GM12878 (cell line): ENCODE measurements at regions not wholly inside any gene's neighbourhood (a gene's known extent, or its start where the extent isn't known, plus 50 kb on each side); places are given as distances from the start of the nearest gene placed in this dataset.

ENCODE experiments used
- ATAC-seq: fragments of 200-7000 bp; cut with Tn5 transposase; 3 replicates; pipeline ENCODE4 v1.9.1; 2020; ENCODE audit warnings: mild to moderate bottlenecking, moderate library complexity
- BruUV-seq: library from RNA; stranded (reverse); fragments of 400-500 nt; replicated peaks from 2 replicates; lab custom pipeline; 2021; lab: Mats Ljungman, UMichigan
- CTCF ChIA-PET: fragments of 300-600 bp; sonication (Branson Sonifier 250); formaldehyde crosslinking; extraction: SDS; loops from one replicate; lab custom pipeline; 2021; ENCODE audit warnings: inconsistent platforms; lab: Yijun Ruan, JAX
- POLR2A ChIA-PET: fragments of 350-600 bp; formaldehyde crosslinking; extraction: SDS; loops from one replicate; lab custom pipeline; 2021; ENCODE audit warnings: inconsistent platforms; lab: Charles Lee
- RAD21 ChIA-PET: fragments of 300-600 bp; sonication (Branson Sonifier 250); formaldehyde crosslinking; loops from one replicate; lab custom pipeline; 2023; ENCODE audit warnings: antibody characterized with exemption; ENCODE audit not compliant: unreplicated experiment; lab: Charles Lee
- SMC1A ChIA-PET: fragments of 300-600 bp; sonication (Branson Sonifier 250); formaldehyde crosslinking; loops from one replicate; lab custom pipeline; 2023; ENCODE audit not compliant: unreplicated experiment, uncharacterized antibody; lab: Charles Lee
- DNase-seq: peaks from one replicate; pipeline ENCODE4 v3.0.0-alpha.2; 2011; ENCODE audit warnings: low read depth, low spot score
- FAIRE-seq: peaks from 3 replicates; lab custom pipeline; 2011; peaks lifted over from hg19 to GRCh38; lab: Jason Lieb, UNC
- H2AFZ ChIP-seq: 2 replicates; pipeline ENCODE4 v1.6.0; 2011; ENCODE audit warnings: low read depth, low read length, control low read depth; ENCODE audit not compliant: control insufficient read depth
- H3K27ac ChIP-seq: 2 replicates; pipeline ENCODE4 v1.5.1; 2011; ENCODE audit warnings: control low read depth; ENCODE audit not compliant: control insufficient read depth, insufficient read depth
- H3K27me3 ChIP-seq, 2 experiments: replicated peaks in 1 of 2; 2 replicates each; pipeline versions ENCODE4 v1.6.0 to v1.6.1; 2011; ENCODE audit warnings: low read length in 1 of 2; ENCODE audit not compliant: control insufficient read depth in 2 of 2, insufficient read depth in 2 of 2
- H3K36me3 ChIP-seq, 2 experiments: 2 replicates each; pipeline ENCODE4 v1.5.1; 2011; ENCODE audit warnings: low read length in 1 of 2; ENCODE audit not compliant: control insufficient read depth in 2 of 2, insufficient read depth in 2 of 2
- H3K4me1 ChIP-seq: 2 replicates; pipeline ENCODE4 v1.6.1; 2011; ENCODE audit warnings: mild to moderate bottlenecking, low read length, moderate library complexity, mixed read lengths; ENCODE audit not compliant: control insufficient read depth, insufficient read depth
- H3K4me2 ChIP-seq: 2 replicates; pipeline ENCODE4 v1.6.0; 2011; ENCODE audit warnings: control low read depth; ENCODE audit not compliant: control insufficient read depth, insufficient read depth
- H3K4me3 ChIP-seq: fragments of 200-600 bp; sonication (generic); 2 replicates; pipeline ENCODE4 v1.5.1; 2016
- H3K79me2 ChIP-seq: 2 replicates; pipeline ENCODE4 v1.6.0; 2011; ENCODE audit warnings: low read length; ENCODE audit not compliant: control insufficient read depth, insufficient read depth
- H3K9ac ChIP-seq: 2 replicates; pipeline ENCODE4 v1.8.0; 2011; ENCODE audit warnings: low read length, control low read depth, mixed read lengths; ENCODE audit not compliant: control insufficient read depth, insufficient read depth
- H3K9me3 ChIP-seq: replicated peaks from 3 replicates; pipeline ENCODE4 v1.5.1; 2011; ENCODE audit warnings: mild to moderate bottlenecking, low read length; ENCODE audit not compliant: control insufficient read depth, insufficient read depth
- H4K20me1 ChIP-seq: 2 replicates; pipeline ENCODE4 v1.6.0; 2011; ENCODE audit not compliant: control insufficient read depth, insufficient read depth
- ASH2L ChIP-seq: fragments of 300-600, 200-600 bp; sonication (generic); IDR thresholded peaks from 2 replicates; pipeline ENCODE4 v1.6.1; 2017; ENCODE audit warnings: low read depth, mild to moderate bottlenecking, borderline replicate concordance
- CBFB ChIP-seq: IDR thresholded peaks from 2 replicates; pipeline ENCODE4 v1.6.1; 2016; ENCODE audit warnings: antibody characterized with exemption, low read depth
- CHD2 ChIP-seq: IDR thresholded peaks from 2 replicates; pipeline ENCODE4 v1.6.1; 2011; ENCODE audit warnings: low read depth, low read length, improper control_type of control experiment, borderline replicate concordance
- DPF2 ChIP-seq: fragments of 450-650 bp; IDR thresholded peaks from 2 replicates; pipeline ENCODE4 v1.6.1; 2017; ENCODE audit warnings: mild to moderate bottlenecking
- EP300 ChIP-seq, 2 experiments: fragments of 150-350 bp in 1 of 2; IDR thresholded peaks; 2 replicates each; pipeline ENCODE4 v1.6.1; 2011 to 2012; ENCODE audit warnings: low read depth in 2 of 2, low read length in 2 of 2, borderline replicate concordance in 1 of 2, improper control_type of control experiment in 1 of 2, inconsistent platforms in 1 of 2; ENCODE audit not compliant: control insufficient read depth in 1 of 2
- GATAD2B ChIP-seq: fragments of 450-650 bp; conservative IDR thresholded peaks from 2 replicates; pipeline ENCODE4 v1.6.1; 2017; ENCODE audit warnings: low read depth, mild to moderate bottlenecking, moderate library complexity
- HCFC1 ChIP-seq: fragments of 150-350 bp; IDR thresholded peaks from 2 replicates; pipeline ENCODE4 v1.6.1; 2014; ENCODE audit warnings: low read length
- KAT2A ChIP-seq: conservative IDR thresholded peaks from 2 replicates; pipeline ENCODE4 v1.6.1; 2011; ENCODE audit warnings: low read depth, low read length; ENCODE audit not compliant: control insufficient read depth
- KDM1A ChIP-seq: fragments of 200-600 bp; sonication (generic); IDR thresholded peaks from 2 replicates; pipeline ENCODE4 v1.6.1; 2016; ENCODE audit warnings: borderline replicate concordance
- MEF2B ChIP-seq: fragments of 450-650 bp; IDR thresholded peaks from 2 replicates; pipeline ENCODE4 v1.6.1; 2018; ENCODE audit warnings: mild to moderate bottlenecking, moderate library complexity; ENCODE audit not compliant: partially characterized antibody, poor library complexity, severe bottlenecking
- NR2F1 ChIP-seq: fragments of 450-650 bp; conservative IDR thresholded peaks from 2 replicates; pipeline ENCODE4 v1.6.1; 2017; ENCODE audit warnings: mild to moderate bottlenecking
- POLR2AphosphoS2 ChIP-seq: IDR thresholded peaks from 2 replicates; pipeline ENCODE4 v1.6.1; 2011; ENCODE audit warnings: low read depth, mild to moderate bottlenecking, low read length, improper control_type of control experiment, moderate library complexity
- RELA ChIP-seq: fragments of 450-650 bp; IDR thresholded peaks from 2 replicates; pipeline ENCODE4 v1.8.0; 2014; ENCODE audit warnings: borderline replicate concordance; ENCODE audit not compliant: partially characterized antibody
- RFX5 ChIP-seq: IDR thresholded peaks from 2 replicates; pipeline ENCODE4 v1.6.1; 2011; ENCODE audit warnings: low read depth, low read length, improper control_type of control experiment
- SMC3 ChIP-seq: IDR thresholded peaks from 2 replicates; pipeline ENCODE4 v1.6.1; 2011; ENCODE audit warnings: low read length, improper control_type of control experiment, borderline replicate concordance
- TCF7 ChIP-seq: IDR thresholded peaks from 2 replicates; pipeline ENCODE4 v1.6.1; 2014; ENCODE audit warnings: antibody characterized with exemption, borderline replicate concordance
- ZNF622 ChIP-seq: fragments of 450-650 bp; IDR thresholded peaks from 2 replicates; pipeline ENCODE4 v1.6.1; 2017; ENCODE audit warnings: mild to moderate bottlenecking, inconsistent platforms
- ZSCAN29 ChIP-seq: fragments of 450-650 bp; IDR thresholded peaks from 2 replicates; pipeline ENCODE4 v1.6.1; 2017; ENCODE audit warnings: mild to moderate bottlenecking, moderate library complexity
- WGBS: methylation state at CpG from one replicate; pipeline ENCODE4 v1.1.6; 2016; ENCODE audit warnings: low lambda C conversion rate; ENCODE audit not compliant: insufficient replicate concordance, insufficient coverage; ENCODE audit errors: missing lambda C conversion rate; 5-methylcytosine and 5-hydroxymethylcytosine counted together
- in situ Hi-C: fragments of 300-500 bp; cut with MboI; formaldehyde crosslinking; loops from 9 replicates; pipeline ENCODE4 v1.14.3; 2018; ENCODE audit warnings: mixed read lengths
- intact Hi-C: fragments of 100-400 bp; cut with micrococcal nuclease; formaldehyde crosslinking; loops from one replicate; pipeline ENCODE4 v1.14.2; 2022; ENCODE audit not compliant: unreplicated experiment
- TF ChIP-seq, protein P1 (sequence below): fragments of 450-650 bp; IDR thresholded peaks from 2 replicates; pipeline ENCODE4 v1.6.1; 2017; ENCODE audit warnings: borderline replicate concordance
- TF ChIP-seq, protein P2 (sequence below): fragments of 450-650 bp; IDR thresholded peaks from 2 replicates; pipeline ENCODE4 v1.6.1; 2017; ENCODE audit warnings: mild to moderate bottlenecking, moderate library complexity

DNA sequence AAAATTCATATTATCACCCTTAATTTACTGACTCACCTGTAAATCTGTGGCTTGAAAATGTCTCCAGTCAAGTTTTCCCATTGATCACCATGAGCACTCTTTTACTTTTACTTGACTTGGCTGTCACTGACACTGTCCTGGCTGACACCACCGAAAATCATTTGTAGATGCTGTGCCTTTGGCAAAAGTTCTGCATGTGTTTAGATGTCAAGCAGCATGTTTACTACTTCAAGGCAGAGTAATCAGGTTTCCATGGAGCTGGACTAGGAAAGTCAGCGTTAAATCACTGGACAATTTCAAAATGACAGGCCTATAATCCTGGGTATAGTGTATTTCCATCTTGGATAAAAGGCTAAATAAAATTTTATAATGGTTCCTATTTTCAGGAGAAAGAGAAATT lies 1530.6 kb upstream of the CDH6 start:
- WGBS: 0% methylated on average over 2 of the region's 2 CpGs
- no peaks in the 10 kb centered on the region for H3K4me1 ChIP-seq
- DNase-seq (no peak), FAIRE-seq (no peak), ATAC-seq (no peak)
- intact Hi-C loops: no loop called here
- ChIA-PET SMC1A (no interaction called here), RAD21 (no interaction called here), POLR2A (no interaction called here), CTCF (no interaction called here)
- no peaks in the 10 kb centered on the region for H3K27me3 ChIP-seq
- H3K79me2 ChIP-seq: no peaks in the 10 kb centered on the region
- BruUV-seq: no TSS peak
- H3K4me3 ChIP-seq: no peak overlapping the region
- H3K27ac ChIP-seq: no peak overlapping the region
- H3K9ac ChIP-seq: no peak overlapping the region
- H3K36me3 ChIP-seq: no peaks in the 10 kb centered on the region
- H3K4me2 ChIP-seq: no peak overlapping the region
- TF ChIP-seq CHD2: no peak
- TF ChIP-seq, protein P1, sequence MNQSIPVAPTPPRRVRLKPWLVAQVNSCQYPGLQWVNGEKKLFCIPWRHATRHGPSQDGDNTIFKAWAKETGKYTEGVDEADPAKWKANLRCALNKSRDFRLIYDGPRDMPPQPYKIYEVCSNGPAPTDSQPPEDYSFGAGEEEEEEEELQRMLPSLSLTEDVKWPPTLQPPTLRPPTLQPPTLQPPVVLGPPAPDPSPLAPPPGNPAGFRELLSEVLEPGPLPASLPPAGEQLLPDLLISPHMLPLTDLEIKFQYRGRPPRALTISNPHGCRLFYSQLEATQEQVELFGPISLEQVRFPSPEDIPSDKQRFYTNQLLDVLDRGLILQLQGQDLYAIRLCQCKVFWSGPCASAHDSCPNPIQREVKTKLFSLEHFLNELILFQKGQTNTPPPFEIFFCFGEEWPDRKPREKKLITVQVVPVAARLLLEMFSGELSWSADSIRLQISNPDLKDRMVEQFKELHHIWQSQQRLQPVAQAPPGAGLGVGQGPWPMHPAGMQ: no peak
- no peak for TF ChIP-seq POLR2AphosphoS2
- no peak for TF ChIP-seq EP300 (IDR thresholded peaks at IDR 0.05; ENCODE audit: borderline replicate concordance in 1 of 2, control insufficient read depth in 1 of 2, low read depth in 2 of 2, low read length in 2 of 2)
- no peak for TF ChIP-seq HCFC1
- no peak for TF ChIP-seq NR2F1
- no peak for TF ChIP-seq RELA
- TF ChIP-seq SMC3: no peak
- TF ChIP-seq TCF7: no peak
- TF ChIP-seq ZSCAN29: no peak
- TF ChIP-seq ASH2L: no peak
- TF ChIP-seq GATAD2B: no peak
- TF ChIP-seq ZNF622: no peak
- TF ChIP-seq, protein P2, sequence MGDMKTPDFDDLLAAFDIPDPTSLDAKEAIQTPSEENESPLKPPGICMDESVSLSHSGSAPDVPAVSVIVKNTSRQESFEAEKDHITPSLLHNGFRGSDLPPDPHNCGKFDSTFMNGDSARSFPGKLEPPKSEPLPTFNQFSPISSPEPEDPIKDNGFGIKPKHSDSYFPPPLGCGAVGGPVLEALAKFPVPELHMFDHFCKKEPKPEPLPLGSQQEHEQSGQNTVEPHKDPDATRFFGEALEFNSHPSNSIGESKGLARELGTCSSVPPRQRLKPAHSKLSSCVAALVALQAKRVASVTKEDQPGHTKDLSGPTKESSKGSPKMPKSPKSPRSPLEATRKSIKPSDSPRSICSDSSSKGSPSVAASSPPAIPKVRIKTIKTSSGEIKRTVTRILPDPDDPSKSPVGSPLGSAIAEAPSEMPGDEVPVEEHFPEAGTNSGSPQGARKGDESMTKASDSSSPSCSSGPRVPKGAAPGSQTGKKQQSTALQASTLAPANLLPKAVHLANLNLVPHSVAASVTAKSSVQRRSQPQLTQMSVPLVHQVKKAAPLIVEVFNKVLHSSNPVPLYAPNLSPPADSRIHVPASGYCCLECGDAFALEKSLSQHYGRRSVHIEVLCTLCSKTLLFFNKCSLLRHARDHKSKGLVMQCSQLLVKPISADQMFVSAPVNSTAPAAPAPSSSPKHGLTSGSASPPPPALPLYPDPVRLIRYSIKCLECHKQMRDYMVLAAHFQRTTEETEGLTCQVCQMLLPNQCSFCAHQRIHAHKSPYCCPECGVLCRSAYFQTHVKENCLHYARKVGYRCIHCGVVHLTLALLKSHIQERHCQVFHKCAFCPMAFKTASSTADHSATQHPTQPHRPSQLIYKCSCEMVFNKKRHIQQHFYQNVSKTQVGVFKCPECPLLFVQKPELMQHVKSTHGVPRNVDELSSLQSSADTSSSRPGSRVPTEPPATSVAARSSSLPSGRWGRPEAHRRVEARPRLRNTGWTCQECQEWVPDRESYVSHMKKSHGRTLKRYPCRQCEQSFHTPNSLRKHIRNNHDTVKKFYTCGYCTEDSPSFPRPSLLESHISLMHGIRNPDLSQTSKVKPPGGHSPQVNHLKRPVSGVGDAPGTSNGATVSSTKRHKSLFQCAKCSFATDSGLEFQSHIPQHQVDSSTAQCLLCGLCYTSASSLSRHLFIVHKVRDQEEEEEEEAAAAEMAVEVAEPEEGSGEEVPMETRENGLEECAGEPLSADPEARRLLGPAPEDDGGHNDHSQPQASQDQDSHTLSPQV: no peak
- no peak for TF ChIP-seq CBFB
- no peak for TF ChIP-seq MEF2B
- no peak for TF ChIP-seq KDM1A
- no peak for TF ChIP-seq RFX5
- TF ChIP-seq KAT2A: no peak
- TF ChIP-seq DPF2: no peak
- in situ Hi-C loops: no loop called here
- H3K9me3 ChIP-seq: no peaks in the 10 kb centered on the region
- H2AFZ ChIP-seq: no peak overlapping the region
- H4K20me1 ChIP-seq: no peaks in the 10 kb centered on the region
